IMR-90 (cell line): ENCODE measurements at regions not wholly inside any gene's neighbourhood (a gene's known extent, or its start where the extent isn't known, plus 50 kb on each side); places are given as distances from the start of the nearest gene placed in this dataset.

Source experiments
- ATAC-seq: fragments of 200-7000 bp; cut with Tn5 transposase; 2 replicates; pipeline ENCODE4 v1.9.1; 2020; ENCODE audit warnings: low read depth, mild to moderate bottlenecking, moderate library complexity
- BruUV-seq: library from RNA; stranded (reverse); fragments of 400-500 nt; replicated peaks from 2 replicates; lab custom pipeline; 2021; lab: Mats Ljungman, UMichigan
- CTCF ChIA-PET: fragments of 300-600 bp; formaldehyde crosslinking; extraction: SDS; loops from one replicate; lab custom pipeline; 2021; ENCODE audit warnings: antibody characterized with exemption; lab: Yijun Ruan, JAX
- POLR2A ChIA-PET: fragments of 300-600 bp; sonication (Branson Sonifier 250); formaldehyde crosslinking; loops from one replicate; lab custom pipeline; 2022; ENCODE audit warnings: antibody characterized with exemption; ENCODE audit not compliant: unreplicated experiment; lab: Charles Lee
- DNase-seq: peaks from one replicate; pipeline ENCODE4 v3.0.0; 2013
- H2AFZ ChIP-seq: replicated peaks from 2 replicates; pipeline ENCODE3; 2013; ENCODE audit warnings: low read length, mild to moderate bottlenecking; ENCODE audit not compliant: poor library complexity
- H2AK5ac ChIP-seq: 2 replicates; pipeline ENCODE4 v1.6.1; 2013; ENCODE audit warnings: low read depth, low read length, inconsistent platforms
- H2AK9ac ChIP-seq: replicated peaks from 2 replicates; pipeline ENCODE3; 2013; ENCODE audit warnings: mild to moderate bottlenecking, low read depth, low read length, moderate library complexity; ENCODE audit not compliant: poor library complexity
- H2BK120ac ChIP-seq: 2 replicates; pipeline ENCODE4 v1.6.1; 2013; ENCODE audit warnings: low read depth, low read length, inconsistent platforms
- H2BK15ac ChIP-seq: 3 replicates; pipeline ENCODE4 v1.6.1; 2013; ENCODE audit warnings: low read depth, low read length, inconsistent platforms
- H2BK20ac ChIP-seq: 2 replicates; pipeline ENCODE4 v1.6.1; 2013; ENCODE audit warnings: low read depth, mild to moderate bottlenecking, inconsistent platforms, low read length, moderate library complexity
- H2BK5ac ChIP-seq: 2 replicates; pipeline ENCODE4 v1.6.1; 2013; ENCODE audit warnings: mild to moderate bottlenecking, low read depth, low read length, inconsistent platforms; ENCODE audit not compliant: poor library complexity, severe bottlenecking
- H3K14ac ChIP-seq: replicated peaks from 2 replicates; pipeline ENCODE4 v1.6.1; 2013; ENCODE audit warnings: low read depth, low read length, inconsistent platforms
- H3K18ac ChIP-seq: 2 replicates; pipeline ENCODE4 v1.6.1; 2013; ENCODE audit warnings: low read depth, low read length, control low read depth
- H3K23ac ChIP-seq: 2 replicates; pipeline ENCODE4 v1.6.1; 2013; ENCODE audit warnings: low read depth, low read length, inconsistent platforms
- H3K27ac ChIP-seq: 2 replicates; pipeline ENCODE4 v1.5.1; 2013; ENCODE audit warnings: mild to moderate bottlenecking, control low read depth, low read length; ENCODE audit not compliant: insufficient read depth
- H3K27me3 ChIP-seq: 2 replicates; pipeline ENCODE4 v1.6.1; 2013; ENCODE audit warnings: low read length; ENCODE audit not compliant: control insufficient read depth, insufficient read depth
- H3K36me3 ChIP-seq: 2 replicates; pipeline ENCODE4 v1.6.1; 2013; ENCODE audit warnings: low read length, mixed read lengths; ENCODE audit not compliant: control insufficient read depth, insufficient read depth
- H3K4ac ChIP-seq: 2 replicates; pipeline ENCODE4 v1.6.1; 2013; ENCODE audit warnings: low read depth, low read length, inconsistent platforms
- H3K4me1 ChIP-seq: 2 replicates; pipeline ENCODE4 v1.6.1; 2013; ENCODE audit warnings: low read length, mixed read lengths; ENCODE audit not compliant: control insufficient read depth, insufficient read depth
- H3K4me2 ChIP-seq: 2 replicates; pipeline ENCODE4 v1.6.1; 2013; ENCODE audit warnings: low read depth, mild to moderate bottlenecking, control low read depth, low read length, moderate library complexity
- H3K4me3 ChIP-seq: 2 replicates; pipeline ENCODE4 v1.5.1; 2013; ENCODE audit warnings: low read depth, mild to moderate bottlenecking, control low read depth, low read length, moderate library complexity; ENCODE audit not compliant: insufficient read depth
- H3K56ac ChIP-seq: 2 replicates; pipeline ENCODE4 v1.6.1; 2013; ENCODE audit warnings: low read length, inconsistent platforms; ENCODE audit not compliant: insufficient read depth; ENCODE audit errors: extremely low read depth
- H3K79me1 ChIP-seq, 2 experiments: 2 replicates each; pipeline ENCODE4 v1.6.1; 2013; ENCODE audit warnings: low read length in 2 of 2, inconsistent platforms in 1 of 2, low read depth in 1 of 2
- H3K9ac ChIP-seq: 2 replicates; pipeline ENCODE4 v1.6.1; 2013; ENCODE audit warnings: low read depth, low read length, control low read depth
- H3K9me1 ChIP-seq: 2 replicates; pipeline ENCODE4 v1.6.1; 2013; ENCODE audit warnings: low read length, inconsistent platforms; ENCODE audit not compliant: insufficient read depth
- H3K9me3 ChIP-seq: 2 replicates; pipeline ENCODE4 v1.6.1; 2013; ENCODE audit warnings: low read length; ENCODE audit not compliant: control insufficient read depth, insufficient read depth
- H4K20me1 ChIP-seq: 2 replicates; pipeline ENCODE4 v1.6.1; 2013; ENCODE audit warnings: low read length, inconsistent platforms; ENCODE audit not compliant: insufficient read depth
- H4K5ac ChIP-seq: 2 replicates; pipeline ENCODE4 v1.6.1; 2013; ENCODE audit warnings: mild to moderate bottlenecking, low read depth, low read length, control low read depth
- H4K8ac ChIP-seq, 2 experiments: 2 replicates each; pipeline ENCODE4 v1.6.1; 2013; ENCODE audit warnings: low read depth in 2 of 2, low read length in 2 of 2, control low read depth in 1 of 2, inconsistent platforms in 1 of 2
- H4K91ac ChIP-seq: 2 replicates; pipeline ENCODE4 v1.6.1; 2013; ENCODE audit warnings: low read depth, low read length, inconsistent platforms; ENCODE audit not compliant: insufficient read depth
- CEBPB ChIP-seq: IDR thresholded peaks from 2 replicates; pipeline ENCODE4 v1.6.1; 2012; ENCODE audit warnings: low read depth, low read length, improper control_type of control experiment
- FOS ChIP-seq: fragments of 150-350 bp; IDR thresholded peaks from 2 replicates; pipeline ENCODE4 v1.6.1; 2016; ENCODE audit warnings: low read depth, low read length
- MAZ ChIP-seq: IDR thresholded peaks from 2 replicates; pipeline ENCODE4 v1.6.1; 2012; ENCODE audit warnings: low read depth, mild to moderate bottlenecking, low read length, improper control_type of control experiment, moderate library complexity, borderline replicate concordance
- MXI1 ChIP-seq: IDR thresholded peaks from 2 replicates; pipeline ENCODE4 v1.6.1; 2012; ENCODE audit warnings: low read depth, mild to moderate bottlenecking, low read length, moderate library complexity, borderline replicate concordance
- POLR2A ChIP-seq: IDR thresholded peaks from 2 replicates; pipeline ENCODE4 v1.6.1; 2012; ENCODE audit warnings: mild to moderate bottlenecking, low read depth, low read length
- RAD21 ChIP-seq: IDR thresholded peaks from 2 replicates; pipeline ENCODE4 v1.6.1; 2012; ENCODE audit warnings: low read length, improper control_type of control experiment
- RCOR1 ChIP-seq: IDR thresholded peaks from 2 replicates; pipeline ENCODE4 v1.6.1; 2012; ENCODE audit warnings: mild to moderate bottlenecking, low read length, improper control_type of control experiment; ENCODE audit not compliant: insufficient replicate concordance
- RFX5 ChIP-seq: IDR thresholded peaks from 2 replicates; pipeline ENCODE4 v1.8.0; 2012; ENCODE audit warnings: low read depth, mild to moderate bottlenecking, low read length, moderate library complexity
- SMC3 ChIP-seq: fragments of 150-350 bp; IDR thresholded peaks from 2 replicates; pipeline ENCODE4 v1.6.1; 2016; ENCODE audit warnings: low read depth, mild to moderate bottlenecking, antibody characterized with exemption, low read length, moderate library complexity
- WGBS, 2 experiments: methylation state at CpG; one replicate each; pipeline versions ENCODE4 v1.1.5 to v1.1.7; 2013; ENCODE audit warnings: missing lambda C conversion rate in 2 of 2; ENCODE audit not compliant: insufficient read length in 1 of 2; ENCODE audit errors: extremely low coverage in 2 of 2; 5-methylcytosine and 5-hydroxymethylcytosine counted together
- dilution Hi-C: fragments of 300-500 bp; cut with HindIII; formaldehyde crosslinking; loops from one replicate; pipeline ENCODE4 v1.14.3; 2018; ENCODE audit warnings: low sequenced_read_pairs; ENCODE audit not compliant: unreplicated experiment
- in situ Hi-C: fragments of 300-500 bp; cut with MboI; formaldehyde crosslinking; loops from 3 replicates; pipeline ENCODE4 v1.14.3; 2019; ENCODE audit warnings: low sequenced_read_pairs, inconsistent platforms, mixed read lengths
- intact Hi-C: fragments of 100-400 bp; cut with micrococcal nuclease; formaldehyde crosslinking; loops from 2 replicates; pipeline ENCODE4 v1.10.0; 2022
- TF ChIP-seq, protein P1 (sequence below): conservative IDR thresholded peaks from 2 replicates; pipeline ENCODE4 v1.5.1; 2012; ENCODE audit warnings: mild to moderate bottlenecking, low read depth, low read length, improper control_type of control experiment
- TF ChIP-seq, protein P2 (sequence below): fragments of 150-350 bp; IDR thresholded peaks from 2 replicates; pipeline ENCODE4 v1.6.1; 2016; ENCODE audit warnings: low read depth, mild to moderate bottlenecking, low read length, moderate library complexity, borderline replicate concordance
- TF ChIP-seq, protein P3 (sequence below): fragments of 150-350 bp; IDR thresholded peaks from 2 replicates; pipeline ENCODE4 v1.6.1; 2017; ENCODE audit warnings: mild to moderate bottlenecking, antibody characterized with exemption, low read length, low read depth

DNA sequence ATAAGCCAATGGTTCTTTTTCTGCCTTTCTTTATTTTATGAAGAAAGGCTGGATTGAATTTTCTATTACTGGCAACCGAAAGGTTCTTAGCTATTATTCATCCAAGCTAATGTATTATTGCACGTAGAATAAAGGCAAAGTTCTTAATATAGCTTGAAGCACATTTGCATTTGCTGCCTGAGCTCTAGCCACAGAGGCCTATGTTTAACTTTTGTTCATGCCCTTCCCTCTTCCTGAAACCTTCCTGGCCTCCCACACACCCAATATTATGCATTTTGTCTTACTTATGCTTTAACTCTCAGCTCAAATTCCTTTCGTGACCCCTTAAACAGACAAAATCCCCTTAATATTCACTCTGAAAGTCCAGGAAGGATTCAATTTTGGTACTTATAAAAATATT lies 71.0 kb upstream of the ZNF280D start:
- H3K4me1 ChIP-seq, result no peaks in the 10 kb centered on the region
- no peaks in the 10 kb centered on the region for H3K36me3 ChIP-seq
- H2AK9ac ChIP-seq, result no peak overlapping the region
- H3K56ac ChIP-seq, result no peak overlapping the region
- CTCF ChIA-PET, result no interaction called here
- no peak overlapping the region for H3K4me2 ChIP-seq
- no peak for ATAC-seq
- peaks cover 7% of the 10 kb centered on the region; the same call in 1 of the 2 replicates for H3K9me3 ChIP-seq
- no peaks in the 10 kb centered on the region for H4K20me1 ChIP-seq
- no peak overlapping the region for H3K27ac ChIP-seq
- H2BK120ac ChIP-seq, result no peak overlapping the region
- H2AFZ ChIP-seq, result no peak overlapping the region
- no peak overlapping the region for H3K14ac ChIP-seq
- no peak for DNase-seq
- dilution Hi-C loops (no loop called here), intact Hi-C loops (no loop called here), in situ Hi-C loops (loop anchor here (25.0 kb wide), 1 partner anchor 733 kb away; no protein-coding TSS in a partner anchor)
- H2BK20ac ChIP-seq, result no peak overlapping the region
- no peak overlapping the region for H2AK5ac ChIP-seq
- WGBS, 2 experiments, result 100% methylated on average over 1 of the region's 3 CpGs; no CpG with 5 or more reads in 1 of the 2 experiments
- H2BK15ac ChIP-seq, result no peak overlapping the region
- no peaks in the 10 kb centered on the region for H3K79me1 ChIP-seq
- H3K4me3 ChIP-seq, result no peak overlapping the region
- H3K4ac ChIP-seq, result no peak overlapping the region
- BruUV-seq, result no TSS peak
- no peak overlapping the region for H3K23ac ChIP-seq
- POLR2A ChIA-PET, result no interaction called here
- TF ChIP-seq RCOR1 (no peak), SMC3 (no peak), RFX5 (no peak), POLR2A (no peak), FOS (no peak), RAD21 (no peak), MAZ (no peak), MXI1 (no peak), CEBPB (no peak)
- TF ChIP-seq, protein P1, sequence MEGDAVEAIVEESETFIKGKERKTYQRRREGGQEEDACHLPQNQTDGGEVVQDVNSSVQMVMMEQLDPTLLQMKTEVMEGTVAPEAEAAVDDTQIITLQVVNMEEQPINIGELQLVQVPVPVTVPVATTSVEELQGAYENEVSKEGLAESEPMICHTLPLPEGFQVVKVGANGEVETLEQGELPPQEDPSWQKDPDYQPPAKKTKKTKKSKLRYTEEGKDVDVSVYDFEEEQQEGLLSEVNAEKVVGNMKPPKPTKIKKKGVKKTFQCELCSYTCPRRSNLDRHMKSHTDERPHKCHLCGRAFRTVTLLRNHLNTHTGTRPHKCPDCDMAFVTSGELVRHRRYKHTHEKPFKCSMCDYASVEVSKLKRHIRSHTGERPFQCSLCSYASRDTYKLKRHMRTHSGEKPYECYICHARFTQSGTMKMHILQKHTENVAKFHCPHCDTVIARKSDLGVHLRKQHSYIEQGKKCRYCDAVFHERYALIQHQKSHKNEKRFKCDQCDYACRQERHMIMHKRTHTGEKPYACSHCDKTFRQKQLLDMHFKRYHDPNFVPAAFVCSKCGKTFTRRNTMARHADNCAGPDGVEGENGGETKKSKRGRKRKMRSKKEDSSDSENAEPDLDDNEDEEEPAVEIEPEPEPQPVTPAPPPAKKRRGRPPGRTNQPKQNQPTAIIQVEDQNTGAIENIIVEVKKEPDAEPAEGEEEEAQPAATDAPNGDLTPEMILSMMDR, result no peak
- TF ChIP-seq, protein P2, sequence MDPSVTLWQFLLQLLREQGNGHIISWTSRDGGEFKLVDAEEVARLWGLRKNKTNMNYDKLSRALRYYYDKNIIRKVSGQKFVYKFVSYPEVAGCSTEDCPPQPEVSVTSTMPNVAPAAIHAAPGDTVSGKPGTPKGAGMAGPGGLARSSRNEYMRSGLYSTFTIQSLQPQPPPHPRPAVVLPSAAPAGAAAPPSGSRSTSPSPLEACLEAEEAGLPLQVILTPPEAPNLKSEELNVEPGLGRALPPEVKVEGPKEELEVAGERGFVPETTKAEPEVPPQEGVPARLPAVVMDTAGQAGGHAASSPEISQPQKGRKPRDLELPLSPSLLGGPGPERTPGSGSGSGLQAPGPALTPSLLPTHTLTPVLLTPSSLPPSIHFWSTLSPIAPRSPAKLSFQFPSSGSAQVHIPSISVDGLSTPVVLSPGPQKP, result no peak
- TF ChIP-seq, protein P3, sequence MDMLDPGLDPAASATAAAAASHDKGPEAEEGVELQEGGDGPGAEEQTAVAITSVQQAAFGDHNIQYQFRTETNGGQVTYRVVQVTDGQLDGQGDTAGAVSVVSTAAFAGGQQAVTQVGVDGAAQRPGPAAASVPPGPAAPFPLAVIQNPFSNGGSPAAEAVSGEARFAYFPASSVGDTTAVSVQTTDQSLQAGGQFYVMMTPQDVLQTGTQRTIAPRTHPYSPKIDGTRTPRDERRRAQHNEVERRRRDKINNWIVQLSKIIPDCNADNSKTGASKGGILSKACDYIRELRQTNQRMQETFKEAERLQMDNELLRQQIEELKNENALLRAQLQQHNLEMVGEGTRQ, result no peak
- H3K9ac ChIP-seq, result no peak overlapping the region
- H4K91ac ChIP-seq, result no peak overlapping the region
- no peak overlapping the region for H3K18ac ChIP-seq
- peaks cover 1% of the 10 kb centered on the region; the same call in 1 of the 2 replicates for H3K27me3 ChIP-seq
- H4K8ac ChIP-seq, result no peak overlapping the region
- no peak overlapping the region for H2BK5ac ChIP-seq
- H3K9me1 ChIP-seq, result 0 out of 2 replicates have a peak, but pooled peaks cover 3% of the 10 kb centered on the region
- H4K5ac ChIP-seq, result no peak overlapping the region
